ENCODE measurements at regions not wholly inside any gene's neighbourhood (a gene's known extent, or its start where the extent isn't known, plus 50 kb on each side); places are given as distances from the start of the nearest gene placed in this dataset.
A peak's percentile ranks its signal among the peaks of the same experiment; 100 is the strongest.

DNA sequence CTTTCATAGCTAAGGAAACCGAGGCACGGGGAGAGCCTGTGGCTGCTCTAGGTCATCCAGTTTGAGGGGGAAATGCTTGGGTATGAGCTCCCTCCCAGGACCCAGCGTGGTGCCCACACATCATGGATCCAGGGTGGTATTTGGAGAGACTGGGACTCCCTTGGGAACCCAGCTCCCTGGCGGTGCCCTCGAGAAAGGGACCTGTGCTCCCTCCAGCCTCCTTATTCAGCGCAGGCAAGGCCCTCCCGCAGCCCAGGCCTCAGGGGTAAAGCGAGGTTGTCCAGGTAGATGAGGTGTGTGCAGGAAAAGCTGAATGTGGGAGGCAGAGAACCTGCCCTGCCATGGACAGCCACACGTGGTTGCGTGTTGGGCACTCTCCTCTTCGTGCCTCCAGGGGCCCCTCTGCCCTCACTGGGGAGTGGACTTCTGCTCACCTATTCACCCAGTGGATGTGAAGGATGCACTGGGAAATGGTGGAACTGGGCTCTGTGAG, 53.8 kb upstream of the GPR78 start:
- DNase-seq (ENCODE audit: low read depth): no peak

DNA sequence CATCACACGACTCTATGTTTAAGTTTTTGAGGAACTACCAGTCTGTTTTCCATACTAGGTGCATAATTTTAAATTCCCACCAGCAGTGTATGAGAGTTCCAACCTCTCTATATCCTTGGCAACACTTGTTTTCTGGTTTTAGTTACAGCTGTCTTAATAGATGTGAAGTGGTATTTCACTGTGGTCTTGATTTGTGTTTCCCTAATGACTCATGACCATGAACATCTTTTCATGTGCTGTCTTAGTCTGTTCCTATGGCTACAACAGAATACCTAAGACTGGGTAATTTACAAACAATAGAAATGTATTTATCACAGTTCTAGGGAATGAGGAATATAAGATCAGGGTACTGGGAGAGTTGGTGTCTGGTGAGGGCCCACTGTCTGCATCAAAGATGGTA, 51.5 kb upstream of the GPR78 start:
- DNase-seq (ENCODE audit: low read depth): peak; percentile 95
